Astrocyte of the cerebellum (primary cell): ENCODE measurements at regions not wholly inside any gene's neighbourhood (a gene's known extent, or its start where the extent isn't known, plus 50 kb on each side); places are given as distances from the start of the nearest gene placed in this dataset.
A peak's percentile ranks its signal among the peaks of the same experiment; 100 is the strongest.

Source experiments
- DNase-seq: peaks from one replicate; pipeline ENCODE4 v3.0.0-alpha.2; 2011; ENCODE audit warnings: low read depth
- H3K4me3 ChIP-seq: 2 replicates; pipeline ENCODE4 v1.5.1; 2011; ENCODE audit warnings: mild to moderate bottlenecking, low read depth, low read length, moderate library complexity
- in situ Hi-C: cut with HindIII; loops from 2 replicates; pipeline ENCODE4 v1.10.0; 2017; ENCODE audit warnings: low sequenced_read_pairs
- TF ChIP-seq, protein P1 (sequence below): IDR thresholded peaks from 2 replicates; pipeline ENCODE4 v1.5.1; 2012; ENCODE audit warnings: low read length, low read depth, moderate library complexity, mild to moderate bottlenecking; ENCODE audit errors: missing control alignments

DNA sequence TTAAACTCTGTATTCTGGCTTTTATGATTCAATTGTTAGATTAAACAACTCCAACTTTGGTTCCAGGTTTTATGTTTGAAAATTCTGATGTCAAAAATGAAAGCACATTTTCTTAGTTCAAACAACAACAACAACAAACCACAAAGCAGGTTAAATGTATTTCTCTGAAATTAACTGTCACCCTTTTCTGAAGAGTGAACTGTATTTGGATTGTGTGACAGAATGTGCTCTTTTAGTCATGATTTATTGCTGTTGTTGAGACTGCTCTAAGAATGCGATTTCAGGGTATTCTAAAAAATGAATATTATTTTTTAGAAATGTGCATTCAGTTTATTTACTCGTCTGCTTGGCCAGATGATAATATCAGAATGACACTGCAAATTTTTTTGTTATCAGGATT lies 144.1 kb downstream of the GNAI1 start:
- in situ Hi-C loops = no loop called here
- TF ChIP-seq, protein P1, sequence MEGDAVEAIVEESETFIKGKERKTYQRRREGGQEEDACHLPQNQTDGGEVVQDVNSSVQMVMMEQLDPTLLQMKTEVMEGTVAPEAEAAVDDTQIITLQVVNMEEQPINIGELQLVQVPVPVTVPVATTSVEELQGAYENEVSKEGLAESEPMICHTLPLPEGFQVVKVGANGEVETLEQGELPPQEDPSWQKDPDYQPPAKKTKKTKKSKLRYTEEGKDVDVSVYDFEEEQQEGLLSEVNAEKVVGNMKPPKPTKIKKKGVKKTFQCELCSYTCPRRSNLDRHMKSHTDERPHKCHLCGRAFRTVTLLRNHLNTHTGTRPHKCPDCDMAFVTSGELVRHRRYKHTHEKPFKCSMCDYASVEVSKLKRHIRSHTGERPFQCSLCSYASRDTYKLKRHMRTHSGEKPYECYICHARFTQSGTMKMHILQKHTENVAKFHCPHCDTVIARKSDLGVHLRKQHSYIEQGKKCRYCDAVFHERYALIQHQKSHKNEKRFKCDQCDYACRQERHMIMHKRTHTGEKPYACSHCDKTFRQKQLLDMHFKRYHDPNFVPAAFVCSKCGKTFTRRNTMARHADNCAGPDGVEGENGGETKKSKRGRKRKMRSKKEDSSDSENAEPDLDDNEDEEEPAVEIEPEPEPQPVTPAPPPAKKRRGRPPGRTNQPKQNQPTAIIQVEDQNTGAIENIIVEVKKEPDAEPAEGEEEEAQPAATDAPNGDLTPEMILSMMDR = no peak
- no peak for DNase-seq
- H3K4me3 ChIP-seq = no peak overlapping the region

DNA sequence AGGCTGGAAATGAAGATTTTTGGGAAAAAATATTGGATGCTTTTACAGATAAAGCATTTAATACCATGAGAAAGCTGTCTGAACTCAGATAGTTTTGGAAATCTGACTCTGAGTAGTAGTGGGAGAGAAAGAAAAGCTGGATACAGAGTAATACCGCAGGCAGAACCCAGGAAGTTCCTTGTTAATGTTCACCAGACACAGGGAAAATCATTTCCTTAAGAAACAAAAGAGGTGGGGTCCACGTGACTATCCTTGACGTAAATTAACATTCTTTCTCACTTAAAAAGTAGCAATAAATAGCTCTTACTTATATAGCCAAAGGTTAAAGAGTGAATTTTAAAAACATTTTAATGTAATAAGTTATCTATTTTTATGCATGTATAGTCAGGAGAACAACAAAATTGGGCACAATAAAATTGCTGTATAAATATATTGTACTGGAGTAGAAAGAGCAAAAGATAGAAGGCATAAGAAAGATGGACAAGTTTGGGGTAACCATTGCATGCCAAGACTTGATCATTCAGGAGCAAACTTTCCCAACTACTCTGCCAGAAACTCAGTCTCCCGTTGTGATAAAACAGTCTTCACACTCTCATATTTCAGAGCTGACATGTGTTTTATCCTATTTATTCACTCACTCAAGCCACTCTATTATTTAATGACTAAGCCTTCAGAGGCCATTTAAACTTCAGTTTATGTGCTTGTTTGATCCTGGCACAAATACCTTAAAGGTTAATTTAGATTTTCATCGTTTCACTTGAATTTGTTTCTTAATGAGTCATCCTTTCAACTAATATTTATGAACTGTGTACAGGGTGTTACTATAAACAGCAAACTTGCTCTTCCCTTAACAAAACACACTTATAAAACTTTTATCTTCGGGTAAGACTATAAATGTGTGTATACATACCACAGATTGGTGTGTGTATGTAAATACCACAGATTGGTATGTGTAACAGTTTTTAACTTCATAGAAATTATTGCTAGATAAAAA lies 143.1 kb downstream of the GNAI1 start:
- TF ChIP-seq, protein P1 = no peak
- in situ Hi-C loops = no loop called here
- no peak overlapping the region for H3K4me3 ChIP-seq
- DNase-seq = peak; percentile 79
